ENCODE measurements at regions not wholly inside any gene's neighbourhood (a gene's known extent, or its start where the extent isn't known, plus 50 kb on each side); places are given as distances from the start of the nearest gene placed in this dataset.

DNA sequence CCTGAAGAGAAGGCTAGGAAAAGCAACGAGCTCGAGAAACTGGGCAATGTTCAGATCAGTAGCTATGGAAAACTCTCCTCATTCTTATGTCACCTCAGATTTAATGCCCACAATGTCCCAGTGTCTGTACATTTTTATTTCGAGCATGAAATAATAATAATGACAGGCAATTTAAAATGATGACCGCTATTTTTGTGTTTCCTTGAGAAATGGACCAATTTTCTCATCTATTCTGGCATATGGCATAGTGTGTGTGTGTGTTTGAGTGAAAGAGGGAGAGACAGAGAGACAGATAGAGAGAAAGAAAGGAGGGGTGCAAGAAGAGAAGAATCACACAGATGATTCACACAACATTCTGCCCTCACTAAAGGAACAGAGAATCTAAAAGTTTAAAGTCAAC, 119.1 kb upstream of the C1orf21 start:
- intact Hi-C loops (cut with micrococcal nuclease) = no loop called here

GRCh38 chr1:184270556-184270955, 116.3 kb upstream of the C1orf21 start:
- intact Hi-C loops (cut with micrococcal nuclease) = no loop called here

- intact Hi-C loops (cut with micrococcal nuclease) = no loop called here
Observed at GRCh38 chr1:184272175-184272866, 114.5 kb upstream of the C1orf21 start.

GRCh38 chr1:184276416-184276815, 110.4 kb upstream of the C1orf21 start:
- intact Hi-C loops (cut with micrococcal nuclease) = no loop called here

DNA sequence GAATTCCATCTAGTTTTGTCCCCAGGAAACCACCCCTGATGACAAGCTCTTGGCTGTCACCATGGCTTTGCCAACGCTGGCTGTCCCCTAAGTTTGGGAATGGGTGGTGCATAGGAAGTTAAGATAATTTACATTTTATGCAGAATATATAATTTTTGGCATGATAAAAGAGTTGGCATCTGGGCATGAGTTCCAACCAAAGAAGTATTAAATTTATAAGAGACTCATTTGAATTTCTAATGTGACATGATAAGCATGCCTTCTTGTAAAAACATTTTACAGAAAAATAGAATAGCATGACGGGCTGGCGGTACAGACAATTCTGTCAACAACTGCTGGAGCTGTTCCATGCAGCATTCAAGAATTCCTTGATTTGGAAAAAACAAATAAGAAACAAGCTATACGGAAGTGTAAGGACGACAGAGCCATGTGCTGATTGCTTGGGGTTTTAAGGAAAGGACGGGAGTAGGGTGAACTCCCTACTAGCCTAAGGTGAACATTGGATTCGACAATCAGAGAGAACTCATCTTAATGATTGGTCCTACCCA, 106.8 kb upstream of the C1orf21 start:
- intact Hi-C loops (cut with micrococcal nuclease) = no loop called here

DNA sequence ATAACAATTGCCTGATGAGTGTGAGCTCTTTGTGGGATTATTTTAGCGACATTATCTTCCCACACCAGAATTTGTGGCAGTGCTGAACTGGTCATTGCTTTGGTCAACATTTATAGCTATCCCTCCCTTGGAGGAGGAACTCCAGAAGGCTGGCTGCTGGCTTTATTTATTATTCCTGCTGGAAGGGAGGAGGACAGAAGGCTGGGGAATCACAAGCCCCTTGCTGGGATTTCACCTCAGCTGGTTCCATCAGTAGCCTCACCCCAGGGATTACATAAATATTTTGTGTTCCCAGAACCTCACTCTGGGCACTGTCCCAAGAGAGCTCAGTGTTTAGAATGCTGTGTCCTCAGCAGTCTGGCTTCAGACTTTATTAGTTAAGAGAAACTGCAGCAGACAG, 102.8 kb upstream of the C1orf21 start:
- intact Hi-C loops (cut with micrococcal nuclease) = no loop called here

DNA sequence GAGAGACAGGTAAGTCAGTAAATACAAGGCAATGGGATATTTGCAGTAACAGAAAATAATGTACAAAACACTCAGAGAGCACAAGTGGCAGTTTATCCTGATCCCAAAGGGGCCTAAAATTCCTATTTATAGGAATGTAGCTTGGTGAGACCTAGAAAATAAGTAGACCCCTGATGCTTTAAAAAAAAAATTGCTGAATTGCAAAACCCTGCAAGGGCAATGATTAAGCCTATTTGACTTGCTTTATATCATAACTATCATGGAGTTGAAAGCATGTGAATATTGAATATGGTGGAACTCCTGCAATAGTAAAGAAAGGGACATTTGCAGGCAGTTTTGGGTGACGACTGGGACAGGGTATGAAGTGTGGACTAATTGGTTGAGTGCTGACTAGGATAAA, 101.9 kb upstream of the C1orf21 start:
- intact Hi-C loops (cut with micrococcal nuclease) = no loop called here

DNA sequence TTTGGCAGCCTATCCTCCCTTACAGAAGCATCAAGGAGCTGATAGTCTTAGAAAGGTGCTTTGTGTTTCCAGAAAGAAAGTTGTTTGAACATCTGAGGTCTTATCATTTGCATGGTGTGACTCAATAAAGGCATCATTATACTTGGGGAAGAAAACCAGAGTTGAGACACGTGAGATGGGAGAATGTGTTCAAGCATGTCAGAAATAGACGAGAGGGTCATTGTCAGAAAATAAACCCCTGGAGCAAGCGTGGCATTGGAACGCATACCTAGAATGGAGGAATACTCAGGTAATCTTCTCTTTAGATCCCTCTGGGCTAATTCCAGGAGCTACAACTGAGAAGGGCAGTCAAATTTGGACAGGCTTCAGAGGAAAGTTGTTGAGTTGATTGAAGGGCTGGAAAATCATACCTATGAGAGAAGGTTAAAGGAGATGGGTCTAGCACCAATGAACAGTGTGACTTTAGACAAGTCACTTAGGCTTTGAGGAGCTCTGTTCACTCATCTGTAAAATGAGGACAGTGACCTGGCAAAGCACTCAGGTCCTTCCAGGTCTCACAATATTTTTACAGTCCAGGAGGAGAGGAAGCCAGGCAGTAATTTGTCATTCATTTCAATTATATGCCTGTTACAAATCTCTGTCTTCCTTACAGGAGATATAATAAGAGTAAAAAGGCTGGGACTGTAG, 101.3 kb upstream of the C1orf21 start:
- intact Hi-C loops (cut with micrococcal nuclease) = no loop called here

DNA sequence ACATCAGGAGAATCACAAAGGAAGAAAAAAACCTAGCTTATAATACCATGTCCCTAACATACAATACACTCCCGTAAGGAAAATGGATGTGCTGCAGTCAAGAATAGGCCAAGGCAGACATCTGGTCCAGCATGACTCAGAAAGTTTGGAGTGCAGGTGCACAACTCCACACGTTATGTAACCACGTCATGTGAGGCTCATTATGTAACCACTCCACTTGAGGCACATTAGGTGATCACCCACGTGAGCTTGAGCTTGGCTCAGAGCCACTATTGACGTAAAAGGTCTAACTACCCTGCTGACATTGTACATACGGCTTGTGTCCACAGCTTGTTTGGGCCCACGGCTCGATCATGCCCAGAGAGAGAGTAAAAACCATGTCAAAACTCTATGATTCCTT, 99.8 kb upstream of the C1orf21 start:
- intact Hi-C loops (cut with micrococcal nuclease) = no loop called here

- intact Hi-C loops (cut with micrococcal nuclease) = no loop called here
Observed at GRCh38 chr1:184289825-184290550, 96.8 kb upstream of the C1orf21 start.

DNA sequence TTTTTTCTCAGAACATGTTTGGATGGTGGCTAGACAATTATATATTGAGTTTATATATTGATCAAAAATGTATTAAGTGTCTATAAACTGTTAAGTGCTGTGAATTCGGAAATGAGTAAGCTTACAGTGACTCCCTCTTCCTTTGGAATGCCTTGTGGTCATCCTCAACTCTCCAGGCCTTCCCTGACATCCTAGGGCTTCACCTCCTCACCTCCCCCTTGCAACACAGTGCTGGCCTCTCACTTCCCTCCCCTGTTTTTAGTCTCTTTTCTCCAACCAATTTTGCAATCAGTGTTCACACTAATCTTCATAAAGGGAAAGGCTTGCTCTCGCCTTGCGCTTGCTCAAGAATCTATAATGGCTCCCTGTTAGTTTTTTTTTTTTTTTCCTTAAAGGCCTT, 95.1 kb upstream of the C1orf21 start:
- intact Hi-C loops (cut with micrococcal nuclease) = no loop called here

- intact Hi-C loops (cut with micrococcal nuclease) = no loop called here
Observed at GRCh38 chr1:184292101-184292500, 94.7 kb upstream of the C1orf21 start.

DNA sequence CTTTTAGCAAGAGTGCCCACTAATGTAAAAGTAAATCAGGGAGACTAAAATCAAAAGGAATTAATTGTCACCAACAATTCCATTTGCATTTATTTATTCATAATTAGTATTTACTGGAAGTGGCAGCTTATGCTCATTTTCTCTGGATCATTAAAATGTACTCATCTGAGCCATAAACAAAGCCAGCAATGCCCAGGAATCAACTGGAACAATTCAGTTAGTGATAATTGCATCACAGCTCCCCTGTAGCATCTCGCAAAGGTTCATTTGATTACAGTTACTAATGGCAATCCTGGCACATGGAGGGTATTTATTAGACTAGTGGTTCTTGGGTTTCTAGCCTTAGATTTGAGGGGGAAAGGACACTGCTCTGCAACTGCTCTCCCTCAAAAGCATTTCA, 92.7 kb upstream of the C1orf21 start:
- intact Hi-C loops (cut with micrococcal nuclease) = no loop called here

- intact Hi-C loops (cut with micrococcal nuclease) = no loop called here
Observed at GRCh38 chr1:184296466-184297243, 90.2 kb upstream of the C1orf21 start.

- intact Hi-C loops (cut with micrococcal nuclease) = no loop called here
Observed at GRCh38 chr1:184297244-184297750, 89.5 kb upstream of the C1orf21 start.

GRCh38 chr1:184298440-184299405, 88.1 kb upstream of the C1orf21 start:
- intact Hi-C loops (cut with micrococcal nuclease) = no loop called here

GRCh38 chr1:184299406-184299790, 87.4 kb upstream of the C1orf21 start:
- intact Hi-C loops (cut with micrococcal nuclease) = no loop called here

DNA sequence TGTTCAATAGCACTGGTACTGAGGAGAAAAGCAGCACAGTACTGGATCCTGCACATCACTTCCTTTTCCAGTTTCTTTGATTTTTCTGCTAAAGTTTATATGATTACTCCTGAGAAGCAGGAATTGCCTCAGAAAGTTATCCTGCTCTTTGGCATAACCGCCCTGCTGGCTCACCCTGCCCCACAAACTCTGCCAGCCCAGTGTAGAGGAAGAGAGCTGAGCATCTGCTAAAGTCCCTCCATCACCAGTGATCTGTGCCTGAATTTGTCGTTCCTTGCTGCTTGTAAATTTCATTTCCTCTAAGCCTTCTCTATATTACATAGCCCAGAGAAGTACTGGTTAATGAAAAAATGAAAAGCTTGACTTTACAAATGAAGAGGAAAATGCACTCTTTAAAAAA, 87.0 kb upstream of the C1orf21 start:
- intact Hi-C loops (cut with micrococcal nuclease) = no loop called here

DNA sequence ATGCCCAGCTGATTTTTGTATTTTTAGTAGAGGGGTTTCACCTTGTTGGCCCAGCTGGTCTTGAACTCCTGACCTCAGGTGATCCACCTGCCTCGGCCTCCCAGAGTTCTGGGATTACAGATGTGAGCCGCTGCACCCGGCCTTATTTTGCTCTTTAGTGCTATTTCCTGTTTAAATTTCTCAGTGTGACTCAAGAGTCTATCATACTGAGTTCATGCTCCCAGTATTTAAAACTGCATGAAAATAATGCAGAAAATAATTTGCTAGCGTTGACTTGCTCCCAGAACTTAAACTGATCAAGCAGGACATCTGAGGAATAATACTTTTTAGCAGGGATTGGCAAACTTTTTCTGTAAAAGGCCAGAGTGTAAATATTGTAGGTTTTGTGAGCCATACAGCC, 86.4 kb upstream of the C1orf21 start:
- intact Hi-C loops (cut with micrococcal nuclease) = no loop called here

DNA sequence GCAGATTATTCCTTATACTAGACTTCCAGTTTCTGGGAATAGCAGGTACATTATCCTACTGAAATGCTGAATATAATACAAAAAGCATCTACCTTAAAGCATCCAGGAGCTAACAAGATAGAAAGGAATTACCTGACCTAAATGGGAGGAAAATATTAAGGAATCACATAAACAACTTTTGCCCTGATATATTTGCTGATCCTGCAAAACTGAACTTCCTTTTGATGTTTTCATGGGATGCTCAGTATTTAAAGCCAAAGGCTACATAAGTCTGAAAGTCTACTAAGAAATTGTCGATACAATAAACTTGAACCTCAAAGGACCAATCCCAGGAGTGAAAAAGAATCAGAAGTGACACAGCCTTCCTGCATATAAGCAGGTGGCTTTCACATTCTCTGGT, 85.6 kb upstream of the C1orf21 start:
- intact Hi-C loops (cut with micrococcal nuclease) = no loop called here
